ENCODE measurements at regions not wholly inside any gene's neighbourhood (a gene's known extent, or its start where the extent isn't known, plus 50 kb on each side); places are given as distances from the start of the nearest gene placed in this dataset.

GRCh38 chr15:25176991-25177954, 222.5 kb downstream of the SNRPN start:
- no peaks in the 10 kb centered on the region for H3K27me3 ChIP-seq
- no peak overlapping the region for H3K4me3 ChIP-seq
- no peaks in the 10 kb centered on the region for H3K4me1 ChIP-seq
- no peaks in the 10 kb centered on the region for H3K36me3 ChIP-seq
- peaks cover 0 to 14% of the 10 kb centered on the region in 2 donors for H3K9me3 ChIP-seq
- intact Hi-C loops (cut with DNase I; ENCODE audit: low total_unique reads), result no loop called here
- peak; percentile 7 to 9 for DNase-seq
- no peak overlapping the region for H3K27ac ChIP-seq
- no peak for TF ChIP-seq POLR2A (IDR thresholded peaks at IDR 0.05)
- TF ChIP-seq CTCF (IDR thresholded peaks at IDR 0.05), result no peak

- TF ChIP-seq POLR2A (IDR thresholded peaks at IDR 0.05) (no peak), CTCF (IDR thresholded peaks at IDR 0.05) (no peak)
- intact Hi-C loops (cut with DNase I; ENCODE audit: low total_unique reads), result no loop called here
- Histone ChIP-seq H3K4me1 (no peaks in the 10 kb centered on the region), H3K36me3 (no peaks in the 10 kb centered on the region), H3K4me3 (no peak overlapping the region), H3K27me3 (no peaks in the 10 kb centered on the region), H3K27ac (no peak overlapping the region), H3K9me3 (peaks cover 0 to 6% of the 10 kb centered on the region in 2 donors)
- DNase-seq, result peak; percentile 6 to 7
Measured at GRCh38 chr15:25177955-25178801, 223.4 kb downstream of the SNRPN start.

GRCh38 chr15:25178835-25179672, 224.3 kb downstream of the SNRPN start:
- Histone ChIP-seq H3K4me3 (no peak overlapping the region), H3K4me1 (no peaks in the 10 kb centered on the region), H3K9me3 (peaks cover 0 to 2% of the 10 kb centered on the region in 2 donors), H3K27ac (no peak overlapping the region), H3K27me3 (no peaks in the 10 kb centered on the region), H3K36me3 (no peaks in the 10 kb centered on the region)
- TF ChIP-seq CTCF (IDR thresholded peaks at IDR 0.05), result no peak
- TF ChIP-seq POLR2A (IDR thresholded peaks at IDR 0.05), result no peak
- intact Hi-C loops (cut with DNase I; ENCODE audit: low total_unique reads), result no loop called here
- peak; percentile 4 to 6 for DNase-seq

- no peak overlapping the region for H3K4me3 ChIP-seq
- H3K27ac ChIP-seq, result no peak overlapping the region
- no peaks in the 10 kb centered on the region for H3K27me3 ChIP-seq
- H3K4me1 ChIP-seq, result no peaks in the 10 kb centered on the region
- H3K36me3 ChIP-seq, result no peaks in the 10 kb centered on the region
- intact Hi-C loops (cut with DNase I; ENCODE audit: low total_unique reads), result no loop called here
- no peak for TF ChIP-seq POLR2A (IDR thresholded peaks at IDR 0.05)
- TF ChIP-seq CTCF (IDR thresholded peaks at IDR 0.05), result no peak
- no peaks in the 10 kb centered on the region for H3K9me3 ChIP-seq
- DNase-seq, result peak; percentile 3 to 5
Measured at GRCh38 chr15:25179673-25180511, 225.1 kb downstream of the SNRPN start.

Measured in uterus (tissue), 3 donors.